SK-N-SH (cell line): ENCODE measurements at regions not wholly inside any gene's neighbourhood (a gene's known extent, or its start where the extent isn't known, plus 50 kb on each side); places are given as distances from the start of the nearest gene placed in this dataset.

Source experiments
- ELF1 ChIP-seq: IDR thresholded peaks from 2 replicates; pipeline ENCODE4 v1.4.0; 2012
- EP300 ChIP-seq, 2 experiments: IDR thresholded peaks; 2 replicates each; pipeline versions ENCODE4 v1.4.0 to v1.6.1; 2012; ENCODE audit warnings: borderline replicate concordance in 1 of 2, low read depth in 1 of 2, low read length in 1 of 2
- GATA2 ChIP-seq: sonication (generic); formaldehyde crosslinking; IDR thresholded peaks from 2 replicates; pipeline ENCODE4 v1.5.0; 2020; ENCODE audit warnings: mild to moderate bottlenecking, missing genetic modification reagents
- JUND ChIP-seq: IDR thresholded peaks from 2 replicates; pipeline ENCODE4 v1.4.0; 2012
- MXI1 ChIP-seq: IDR thresholded peaks from 2 replicates; pipeline ENCODE4 v1.6.1; 2012; ENCODE audit warnings: mild to moderate bottlenecking, low read depth, low read length, improper control_type of control experiment
- TAF1 ChIP-seq: IDR thresholded peaks from 2 replicates; pipeline ENCODE4 v1.6.1; 2012; ENCODE audit warnings: low read depth, mild to moderate bottlenecking, low read length, moderate library complexity, borderline replicate concordance
- TF ChIP-seq, protein P1 (sequence below): fragments of 200-600 bp; sonication (generic); IDR thresholded peaks from 2 replicates; pipeline ENCODE4 v1.6.1; 2017; ENCODE audit warnings: antibody characterized with exemption, mild to moderate bottlenecking, moderate library complexity

DNA sequence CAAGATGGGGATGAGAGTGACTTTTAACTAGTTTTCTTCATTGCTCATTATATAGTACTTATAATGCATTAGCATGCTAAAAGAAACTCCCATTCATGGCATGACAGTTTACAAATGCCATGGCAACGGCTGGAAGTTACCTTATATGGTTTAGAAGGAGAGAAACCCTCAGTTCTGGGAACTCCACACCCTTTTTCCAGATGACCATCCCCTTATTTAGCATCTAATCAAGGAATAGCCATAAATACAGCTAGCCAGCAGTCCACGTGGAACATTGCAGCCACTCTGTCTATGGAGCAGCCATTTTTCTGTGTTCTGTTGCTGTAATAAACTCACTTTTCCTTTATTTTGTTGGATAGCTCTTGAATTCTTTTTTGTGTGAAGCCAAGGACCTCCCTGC lies 1137.8 kb downstream of the CDH18 start:
- TF ChIP-seq, protein P1, sequence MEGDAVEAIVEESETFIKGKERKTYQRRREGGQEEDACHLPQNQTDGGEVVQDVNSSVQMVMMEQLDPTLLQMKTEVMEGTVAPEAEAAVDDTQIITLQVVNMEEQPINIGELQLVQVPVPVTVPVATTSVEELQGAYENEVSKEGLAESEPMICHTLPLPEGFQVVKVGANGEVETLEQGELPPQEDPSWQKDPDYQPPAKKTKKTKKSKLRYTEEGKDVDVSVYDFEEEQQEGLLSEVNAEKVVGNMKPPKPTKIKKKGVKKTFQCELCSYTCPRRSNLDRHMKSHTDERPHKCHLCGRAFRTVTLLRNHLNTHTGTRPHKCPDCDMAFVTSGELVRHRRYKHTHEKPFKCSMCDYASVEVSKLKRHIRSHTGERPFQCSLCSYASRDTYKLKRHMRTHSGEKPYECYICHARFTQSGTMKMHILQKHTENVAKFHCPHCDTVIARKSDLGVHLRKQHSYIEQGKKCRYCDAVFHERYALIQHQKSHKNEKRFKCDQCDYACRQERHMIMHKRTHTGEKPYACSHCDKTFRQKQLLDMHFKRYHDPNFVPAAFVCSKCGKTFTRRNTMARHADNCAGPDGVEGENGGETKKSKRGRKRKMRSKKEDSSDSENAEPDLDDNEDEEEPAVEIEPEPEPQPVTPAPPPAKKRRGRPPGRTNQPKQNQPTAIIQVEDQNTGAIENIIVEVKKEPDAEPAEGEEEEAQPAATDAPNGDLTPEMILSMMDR, result no peak
- TF ChIP-seq JUND (no peak), GATA2 (CRISPR knock-in tag) (no peak), ELF1 (no peak), TAF1 (no peak), EP300 (IDR thresholded peaks at IDR 0.05; ENCODE audit: borderline replicate concordance in 1 of 2, low read depth in 1 of 2, low read length in 1 of 2) (no peak), MXI1 (no peak)
